Trophoblast cell (in vitro differentiated cells and primary cell): ENCODE measurements at regions not wholly inside any gene's neighbourhood (a gene's known extent, or its start where the extent isn't known, plus 50 kb on each side); places are given as distances from the start of the nearest gene placed in this dataset.

ENCODE experiments used
- DNase-seq, 2 donors: peaks; one replicate each; pipeline ENCODE4 v3.0.0-alpha.2; 2016
- H2AFZ ChIP-seq: 2 replicates; pipeline ENCODE4 v1.6.1; 2013; ENCODE audit warnings: low read length, moderate library complexity, mild to moderate bottlenecking; ENCODE audit not compliant: insufficient read depth, poor library complexity
- H2AK5ac ChIP-seq: 2 replicates; pipeline ENCODE4 v1.6.1; 2013; ENCODE audit warnings: mild to moderate bottlenecking, low read length
- H2BK120ac ChIP-seq: 2 replicates; pipeline ENCODE4 v1.6.1; 2013; ENCODE audit warnings: low read length, mild to moderate bottlenecking, moderate library complexity; ENCODE audit not compliant: insufficient read depth, poor library complexity
- H2BK12ac ChIP-seq: 2 replicates; pipeline ENCODE4 v1.6.1; 2013; ENCODE audit warnings: mild to moderate bottlenecking, low read length, moderate library complexity
- H2BK5ac ChIP-seq: 2 replicates; pipeline ENCODE4 v1.6.1; 2013; ENCODE audit warnings: low read length, low read depth, moderate library complexity, mild to moderate bottlenecking; ENCODE audit not compliant: poor library complexity
- H3K14ac ChIP-seq: 2 replicates; pipeline ENCODE4 v1.6.1; 2013; ENCODE audit warnings: mild to moderate bottlenecking, low read length
- H3K18ac ChIP-seq: 2 replicates; pipeline ENCODE4 v1.6.1; 2013; ENCODE audit warnings: mild to moderate bottlenecking, low read length
- H3K23ac ChIP-seq: 2 replicates; pipeline ENCODE4 v1.6.1; 2013; ENCODE audit warnings: low read length
- H3K27ac ChIP-seq: 2 replicates; pipeline ENCODE4 v1.5.1; 2013; ENCODE audit warnings: low read depth, mild to moderate bottlenecking, inconsistent platforms, low read length, moderate library complexity
- H3K27me3 ChIP-seq: 2 replicates; pipeline ENCODE4 v1.6.1; 2013; ENCODE audit warnings: inconsistent platforms, mild to moderate bottlenecking, low read length, moderate library complexity; ENCODE audit not compliant: insufficient read depth
- H3K36me3 ChIP-seq, 2 experiments: 1 replicate in 1 of 2; 2 replicates in 1 of 2; pipeline ENCODE4 v1.6.1; 2013; ENCODE audit warnings: low read length in 2 of 2, mild to moderate bottlenecking in 2 of 2, moderate library complexity in 1 of 2; ENCODE audit not compliant: insufficient read depth in 2 of 2, control insufficient read depth in 1 of 2
- H3K4ac ChIP-seq: 2 replicates; pipeline ENCODE4 v1.6.1; 2013; ENCODE audit warnings: low read depth, mild to moderate bottlenecking, low read length, moderate library complexity
- H3K4me1 ChIP-seq, 2 experiments: 1 replicate in 1 of 2; 2 replicates in 1 of 2; pipeline ENCODE4 v1.6.1; 2013; ENCODE audit warnings: low read length in 2 of 2, mild to moderate bottlenecking in 2 of 2, moderate library complexity in 1 of 2; ENCODE audit not compliant: insufficient read depth in 2 of 2, control insufficient read depth in 1 of 2
- H3K4me2 ChIP-seq: 2 replicates; pipeline ENCODE4 v1.6.1; 2013; ENCODE audit warnings: inconsistent platforms, mild to moderate bottlenecking, low read length, moderate library complexity
- H3K4me3 ChIP-seq: 2 replicates; pipeline ENCODE4 v1.5.1; 2013; ENCODE audit warnings: mild to moderate bottlenecking, low read depth, low read length, inconsistent platforms
- H3K79me1 ChIP-seq: one replicate; pipeline ENCODE4 v1.6.1; 2013; ENCODE audit warnings: low read length
- H3K79me2 ChIP-seq: 2 replicates; pipeline ENCODE4 v1.6.1; 2013; ENCODE audit warnings: low read length, mild to moderate bottlenecking; ENCODE audit not compliant: control insufficient read depth, insufficient read depth, poor library complexity
- H3K9ac ChIP-seq: 2 replicates; pipeline ENCODE4 v1.6.1; 2013; ENCODE audit warnings: mild to moderate bottlenecking, low read length
- H3K9me3 ChIP-seq: 2 replicates; pipeline ENCODE4 v1.6.1; 2013; ENCODE audit warnings: low read depth, mild to moderate bottlenecking, control low read depth, inconsistent platforms, low read length; ENCODE audit not compliant: insufficient read depth
- H4K12ac ChIP-seq: 2 replicates; pipeline ENCODE4 v1.6.1; 2013; ENCODE audit warnings: low read depth, mild to moderate bottlenecking, low read length, moderate library complexity
- H4K8ac ChIP-seq: 2 replicates; pipeline ENCODE4 v1.6.1; 2013; ENCODE audit warnings: low read depth, mild to moderate bottlenecking, low read length, moderate library complexity
- H4K91ac ChIP-seq: one replicate; pipeline ENCODE4 v1.6.1; 2013; ENCODE audit warnings: low read depth, mild to moderate bottlenecking, low read length, moderate library complexity
- WGBS: extraction: QIAGEN DNeasy Blood & Tissue Kit; methylation state at CpG from one replicate; pipeline ENCODE4 v1.1.7; 2013; ENCODE audit warnings: missing lambda C conversion rate; ENCODE audit not compliant: insufficient read length, insufficient coverage; ENCODE audit errors: extremely low coverage; 5-methylcytosine and 5-hydroxymethylcytosine counted together

GRCh38 chr13:83940742-83941141, 58.5 kb upstream of the SLITRK1 start:
- Histone ChIP-seq H4K12ac (no peak overlapping the region), H2BK12ac (no peak overlapping the region), H3K27me3 (no peaks in the 10 kb centered on the region), H2BK120ac (no peak overlapping the region), H3K79me2 (no peaks in the 10 kb centered on the region), H3K27ac (no peak overlapping the region), H2AK5ac (no peak overlapping the region), H3K4me3 (no peak overlapping the region), H2BK5ac (no peak overlapping the region), H3K4ac (no peak overlapping the region), H3K4me1 (no peaks in the 10 kb centered on the region), H2AFZ (no peak overlapping the region), H3K36me3 (no peaks in the 10 kb centered on the region), H4K8ac (no peak overlapping the region), H3K4me2 (no peak overlapping the region), H3K79me1 (peaks cover 7% of the 10 kb centered on the region), H4K91ac (no peak overlapping the region), H3K9me3 (no peaks in the 10 kb centered on the region), H3K14ac (no peak overlapping the region), H3K9ac (no peak overlapping the region), H3K18ac (no peak overlapping the region), H3K23ac (no peak overlapping the region)
- WGBS: no CpG with 5 or more reads among the region's 1 CpG
- peak in 1 of 2 donors; percentile 1 for DNase-seq

GRCh38 chr13:83937579-83937978, 55.3 kb upstream of the SLITRK1 start:
- Histone ChIP-seq H2AK5ac (no peak overlapping the region), H3K9ac (no peak overlapping the region), H3K18ac (no peak overlapping the region), H3K36me3 (no peaks in the 10 kb centered on the region), H3K27ac (no peak overlapping the region), H2AFZ (no peak overlapping the region), H3K23ac (no peak overlapping the region), H3K14ac (no peak overlapping the region), H2BK12ac (no peak overlapping the region), H3K4me1 (no peaks in the 10 kb centered on the region), H3K79me1 (peaks cover 7% of the 10 kb centered on the region), H3K9me3 (no peaks in the 10 kb centered on the region), H4K12ac (no peak overlapping the region), H3K4ac (no peak overlapping the region), H4K8ac (no peak overlapping the region), H2BK5ac (no peak overlapping the region), H3K4me2 (no peak overlapping the region), H3K79me2 (no peaks in the 10 kb centered on the region), H2BK120ac (no peak overlapping the region), H4K91ac (no peak overlapping the region), H3K4me3 (no peak overlapping the region), H3K27me3 (no peaks in the 10 kb centered on the region)
- no peak for DNase-seq
- no CpG with 5 or more reads among the region's 1 CpG for WGBS

GRCh38 chr13:83935566-83935965, 53.3 kb upstream of the SLITRK1 start:
- no peak overlapping the region for H3K27ac ChIP-seq
- no peak overlapping the region for H3K23ac ChIP-seq
- H3K4me1 ChIP-seq: no peaks in the 10 kb centered on the region
- DNase-seq: no peak
- H3K4me2 ChIP-seq: no peak overlapping the region
- no peak overlapping the region for H4K91ac ChIP-seq
- no peak overlapping the region for H4K12ac ChIP-seq
- H2AK5ac ChIP-seq: no peak overlapping the region
- H2AFZ ChIP-seq: no peak overlapping the region
- no peak overlapping the region for H2BK12ac ChIP-seq
- no peaks in the 10 kb centered on the region for H3K36me3 ChIP-seq
- H3K4me3 ChIP-seq: no peak overlapping the region
- no peaks in the 10 kb centered on the region for H3K79me1 ChIP-seq
- no peak overlapping the region for H3K14ac ChIP-seq
- no peaks in the 10 kb centered on the region for H3K79me2 ChIP-seq
- H3K27me3 ChIP-seq: no peaks in the 10 kb centered on the region
- no peak overlapping the region for H3K4ac ChIP-seq
- no peak overlapping the region for H2BK120ac ChIP-seq
- WGBS: no CpG with 5 or more reads among the region's 6 CpGs
- H3K9me3 ChIP-seq: no peaks in the 10 kb centered on the region
- H3K9ac ChIP-seq: no peak overlapping the region
- no peak overlapping the region for H2BK5ac ChIP-seq
- no peak overlapping the region for H4K8ac ChIP-seq
- no peak overlapping the region for H3K18ac ChIP-seq
